Lower leg skin (tissue), 3 donors: ENCODE measurements at regions not wholly inside any gene's neighbourhood (a gene's known extent, or its start where the extent isn't known, plus 50 kb on each side); places are given as distances from the start of the nearest gene placed in this dataset.

Experiments used
- POLR2A ChIP-seq, 2 donors: fragments of 450-650 bp; IDR thresholded peaks; one replicate each; pipeline ENCODE4 v1.6.1; 2016 to 2017; ENCODE audit warnings: antibody characterized with exemption in 2 of 2, mild to moderate bottlenecking in 1 of 2, moderate library complexity in 1 of 2
- TF ChIP-seq, protein P1 (sequence below), 3 donors: fragments of 450-650 bp; IDR thresholded peaks; one replicate each; pipeline ENCODE4 v1.5.1; 2016; ENCODE audit warnings: antibody characterized with exemption in 3 of 3, mild to moderate bottlenecking in 3 of 3, moderate library complexity in 2 of 3

DNA sequence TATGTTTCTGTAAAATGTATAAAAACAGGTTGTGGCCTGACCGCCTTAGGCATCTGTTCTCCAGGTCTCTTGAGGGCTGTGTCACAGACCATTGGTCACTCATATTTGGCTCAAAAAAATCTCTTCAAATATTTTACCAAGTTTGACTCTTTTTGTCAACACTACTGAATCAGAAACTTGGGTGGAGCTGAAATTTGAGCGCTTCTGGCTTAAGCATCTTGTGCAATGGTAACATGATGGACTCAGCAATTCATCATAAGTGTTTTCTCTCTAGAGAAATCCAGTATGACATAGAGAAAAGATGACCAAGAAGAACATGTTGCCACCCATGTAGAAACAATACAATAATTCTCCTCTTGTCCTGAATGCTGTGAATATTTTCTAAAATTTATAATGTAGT lies 387.9 kb downstream of the MAT2B start:
- TF ChIP-seq, protein P1, sequence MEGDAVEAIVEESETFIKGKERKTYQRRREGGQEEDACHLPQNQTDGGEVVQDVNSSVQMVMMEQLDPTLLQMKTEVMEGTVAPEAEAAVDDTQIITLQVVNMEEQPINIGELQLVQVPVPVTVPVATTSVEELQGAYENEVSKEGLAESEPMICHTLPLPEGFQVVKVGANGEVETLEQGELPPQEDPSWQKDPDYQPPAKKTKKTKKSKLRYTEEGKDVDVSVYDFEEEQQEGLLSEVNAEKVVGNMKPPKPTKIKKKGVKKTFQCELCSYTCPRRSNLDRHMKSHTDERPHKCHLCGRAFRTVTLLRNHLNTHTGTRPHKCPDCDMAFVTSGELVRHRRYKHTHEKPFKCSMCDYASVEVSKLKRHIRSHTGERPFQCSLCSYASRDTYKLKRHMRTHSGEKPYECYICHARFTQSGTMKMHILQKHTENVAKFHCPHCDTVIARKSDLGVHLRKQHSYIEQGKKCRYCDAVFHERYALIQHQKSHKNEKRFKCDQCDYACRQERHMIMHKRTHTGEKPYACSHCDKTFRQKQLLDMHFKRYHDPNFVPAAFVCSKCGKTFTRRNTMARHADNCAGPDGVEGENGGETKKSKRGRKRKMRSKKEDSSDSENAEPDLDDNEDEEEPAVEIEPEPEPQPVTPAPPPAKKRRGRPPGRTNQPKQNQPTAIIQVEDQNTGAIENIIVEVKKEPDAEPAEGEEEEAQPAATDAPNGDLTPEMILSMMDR (IDR thresholded peaks at IDR 0.05): no peak
- TF ChIP-seq POLR2A (IDR thresholded peaks at IDR 0.05): no peak
